Pancreas (tissue), 10 donors: ENCODE measurements at regions not wholly inside any gene's neighbourhood (a gene's known extent, or its start where the extent isn't known, plus 50 kb on each side); places are given as distances from the start of the nearest gene placed in this dataset.

Source experiments
- ATAC-seq, 4 donors: fragments of 200-7000 bp; cut with Tn5 transposase; one replicate each; pipeline versions ENCODE4 v1.8.0 to v1.9.1; 2020; ENCODE audit warnings: mild to moderate bottlenecking in 4 of 4, moderate library complexity in 4 of 4
- DNase-seq, 6 donors: peaks; one replicate each; pipeline ENCODE4 v3.0.0-alpha.2; 2020
- FAIRE-seq: peaks from 2 replicates; lab custom pipeline; 2012; peaks lifted over from hg19 to GRCh38; lab: Jason Lieb, UNC
- H3K27ac ChIP-seq, 4 donors: fragments of 200-600 bp; sonication (generic); 1 replicate in 3 of 4; 2 replicates in 1 of 4; pipeline versions ENCODE4 v1.5.0 to v1.8.0; 2020
- H3K27me3 ChIP-seq, 4 donors: fragments of 200-600 bp; one replicate each; pipeline ENCODE4 v1.8.0; 2021
- H3K36me3 ChIP-seq, 3 donors: fragments of 200-600 bp; sonication (generic) in 1 of 3; one replicate each; pipeline versions ENCODE4 v1.5.0 to v1.8.0; 2020 to 2021
- H3K4me1 ChIP-seq, 3 donors: fragments of 200-600 bp; one replicate each; pipeline ENCODE4 v1.8.0; 2021
- H3K4me3 ChIP-seq, 4 donors: fragments of 200-600 bp; sonication (generic) in 2 of 4; one replicate each; pipeline versions ENCODE4 v1.5.0 to v1.8.0; 2020 to 2021
- H3K9me3 ChIP-seq, 4 donors: fragments of 200-600 bp; one replicate each; pipeline ENCODE4 v1.8.0; 2021
- CTCF ChIP-seq, 4 donors: fragments of 200-600 bp; sonication (generic) in 3 of 4; IDR thresholded peaks; one replicate each; pipeline versions ENCODE4 v1.5.0 to v1.8.0; 2021; ENCODE audit warnings: antibody characterized with exemption in 4 of 4
- WGBS, 2 donors: extraction: QIAGEN DNeasy Blood & Tissue Kit; methylation state at CpG; one replicate each; pipeline ENCODE4 v1.1.7; 2013; 5-methylcytosine and 5-hydroxymethylcytosine counted together
- intact Hi-C, 3 donors: fragments of 100-400 bp; cut with DNase I; formaldehyde crosslinking; loops; one replicate each; pipeline versions ENCODE4 v1.11.1 to v1.14.2; 2022
- donor health status: healthy with polysubstance abuse.
- donor health status: DM: no; HTN: no; CAD: no; lungs with moderate emphysema.
- donor health status: DM: no; HTN: no; CAD: no.
- donor health status: control.
- donor health status: control.
- donor health status: Bipolar disorder and iron deficiency.
- donor health status: DM: yes; HTN: yes; CAD: no.
- donor health status: DM: no; HTN: no; CAD: no.
- donor health status: DM: no; HTN: no; CAD: no.
- donor health status: DM: yes; HTN: yes; CAD: no.

DNA sequence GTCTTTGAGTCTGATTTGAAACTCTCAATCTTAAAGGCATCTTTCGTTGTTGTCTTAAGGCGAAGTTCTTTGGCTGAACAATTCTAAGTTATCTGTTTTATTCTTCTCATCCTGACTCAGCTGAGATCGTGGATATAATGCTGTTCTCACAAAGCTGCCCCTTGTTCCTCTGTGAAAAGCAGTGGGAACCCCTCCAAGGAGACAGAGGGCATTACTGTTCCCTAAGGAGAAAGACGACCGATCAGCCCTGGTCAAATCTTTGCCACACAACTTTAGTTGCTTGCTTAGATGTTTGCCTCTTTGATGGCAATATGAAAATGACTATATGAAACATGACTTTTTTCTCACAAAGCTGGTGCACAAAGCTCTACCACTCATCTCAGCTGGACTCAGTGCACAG is 1016.7 kb downstream of the REEP3 start:
- Histone ChIP-seq H3K27ac (no peak overlapping the region), H3K4me1 (no peaks in the 10 kb centered on the region), H3K9me3 (no peaks in the 10 kb centered on the region), H3K27me3 (no peaks in the 10 kb centered on the region), H3K36me3 (no peaks in the 10 kb centered on the region), H3K4me3 (no peak overlapping the region)
- intact Hi-C loops: no loop called here
- no peak for TF ChIP-seq CTCF (IDR thresholded peaks at IDR 0.05)
- ATAC-seq (no peak), FAIRE-seq (no peak), DNase-seq (no peak)
- WGBS, 2 donors: 77 to 89% methylated on average over 5 of the region's 5 CpGs

GRCh38 chr10:64546073-64546472 is 1024.9 kb downstream of the REEP3 start:
- H3K36me3 ChIP-seq: no peaks in the 10 kb centered on the region
- 20 to 26% methylated on average over 3 of the region's 3 CpGs for WGBS, 2 donors
- H3K4me3 ChIP-seq: no peak overlapping the region
- intact Hi-C loops: no loop called here
- DNase-seq: no peak
- no peak overlapping the region for H3K27ac ChIP-seq
- no peak for TF ChIP-seq CTCF (IDR thresholded peaks at IDR 0.05)
- ATAC-seq: no peak
- H3K9me3 ChIP-seq: no peaks in the 10 kb centered on the region
- no peak for FAIRE-seq
- H3K4me1 ChIP-seq: no peaks in the 10 kb centered on the region
- H3K27me3 ChIP-seq: no peaks in the 10 kb centered on the region

DNA sequence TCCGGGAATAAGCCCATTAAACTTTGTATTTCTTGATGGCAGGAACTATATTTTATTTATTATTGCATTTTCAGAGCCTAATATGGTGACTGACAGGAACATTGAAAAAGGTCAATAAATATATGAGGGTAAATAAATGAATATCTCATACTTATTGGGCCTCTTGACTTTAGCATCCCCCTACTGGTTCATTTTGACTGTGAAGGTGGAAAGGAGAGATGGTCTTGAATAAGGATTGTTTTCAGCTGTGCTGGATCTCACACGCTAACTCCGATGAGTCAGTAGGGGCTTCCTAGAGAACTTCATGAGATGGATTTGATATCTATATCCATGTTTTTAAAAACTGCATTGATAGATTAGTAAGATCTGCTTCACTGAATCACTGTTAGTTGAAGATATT is 1026.0 kb downstream of the REEP3 start:
- FAIRE-seq (no peak), ATAC-seq (no peak), DNase-seq (no peak)
- TF ChIP-seq CTCF (IDR thresholded peaks at IDR 0.05): no peak
- no peaks in the 10 kb centered on the region for H3K27me3 ChIP-seq
- H3K36me3 ChIP-seq: no peaks in the 10 kb centered on the region
- H3K27ac ChIP-seq: no peak overlapping the region
- WGBS, 2 donors: 91 to 96% methylated on average over 3 of the region's 3 CpGs
- no peak overlapping the region for H3K4me3 ChIP-seq
- intact Hi-C loops: no loop called here
- no peaks in the 10 kb centered on the region for H3K4me1 ChIP-seq
- H3K9me3 ChIP-seq: no peaks in the 10 kb centered on the region

GRCh38 chr10:64555666-64556065 is 1034.5 kb downstream of the REEP3 start:
- Histone ChIP-seq H3K9me3 (no peaks in the 10 kb centered on the region), H3K4me3 (no peak overlapping the region), H3K27me3 (no peaks in the 10 kb centered on the region), H3K4me1 (no peaks in the 10 kb centered on the region), H3K36me3 (no peaks in the 10 kb centered on the region), H3K27ac (no peak overlapping the region)
- DNase-seq (no peak), FAIRE-seq (no peak), ATAC-seq (no peak)
- intact Hi-C loops: no loop called here
- WGBS, 2 donors: 80 to 87% methylated on average over 5 of the region's 5 CpGs
- no peak for TF ChIP-seq CTCF (IDR thresholded peaks at IDR 0.05)

DNA sequence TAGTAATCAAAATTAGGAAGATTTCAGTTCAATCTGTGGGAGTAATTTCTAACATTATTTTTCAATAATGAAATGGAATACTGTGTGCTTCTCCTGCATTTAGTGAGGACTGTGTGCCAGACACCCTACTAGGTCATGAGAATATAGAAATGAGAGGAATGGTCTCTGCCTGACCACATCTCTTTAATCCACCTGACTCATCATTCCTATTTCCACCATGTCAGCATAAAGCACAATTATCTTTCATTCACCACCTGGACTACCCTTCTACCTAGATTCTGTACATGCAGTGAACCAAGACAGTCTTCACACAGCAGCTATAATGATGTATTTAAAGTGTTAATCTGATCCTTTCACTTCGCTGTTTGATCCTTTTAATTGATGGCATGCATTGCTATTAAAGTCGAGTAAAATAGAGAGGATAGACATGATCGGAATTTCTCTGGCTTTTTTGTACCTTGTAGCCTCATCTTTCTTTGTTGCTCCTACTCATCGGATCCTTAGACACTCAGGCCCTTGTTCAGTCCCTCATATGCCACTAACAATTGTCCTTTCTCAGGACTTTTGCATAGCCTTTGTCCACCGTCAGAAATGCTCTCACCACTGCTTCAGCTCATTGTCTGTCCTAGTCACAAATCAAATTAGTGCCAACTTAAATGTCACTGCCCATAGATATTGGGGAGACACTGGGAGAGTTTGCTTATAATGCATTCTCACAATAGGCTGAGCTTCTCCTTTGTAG is 1037.1 kb downstream of the REEP3 start:
- no peaks in the 10 kb centered on the region for H3K27me3 ChIP-seq

More for the DNA sequence above, 1037.1 kb downstream of the REEP3 start:
- Histone ChIP-seq H3K4me1 (no peaks in the 10 kb centered on the region), H3K36me3 (no peaks in the 10 kb centered on the region), H3K27ac (no peak overlapping the region), H3K9me3 (no peaks in the 10 kb centered on the region), H3K4me3 (no peak overlapping the region)
- no peak for FAIRE-seq
- no peak for DNase-seq
- 73 to 77% methylated on average over 5 of the region's 5 CpGs for WGBS, 2 donors
- intact Hi-C loops: no loop called here
- TF ChIP-seq CTCF (IDR thresholded peaks at IDR 0.05): no peak
- ATAC-seq: no peak
